ENCODE measurements at regions not wholly inside any gene's neighbourhood (a gene's known extent, or its start where the extent isn't known, plus 50 kb on each side); places are given as distances from the start of the nearest gene placed in this dataset.

DNA sequence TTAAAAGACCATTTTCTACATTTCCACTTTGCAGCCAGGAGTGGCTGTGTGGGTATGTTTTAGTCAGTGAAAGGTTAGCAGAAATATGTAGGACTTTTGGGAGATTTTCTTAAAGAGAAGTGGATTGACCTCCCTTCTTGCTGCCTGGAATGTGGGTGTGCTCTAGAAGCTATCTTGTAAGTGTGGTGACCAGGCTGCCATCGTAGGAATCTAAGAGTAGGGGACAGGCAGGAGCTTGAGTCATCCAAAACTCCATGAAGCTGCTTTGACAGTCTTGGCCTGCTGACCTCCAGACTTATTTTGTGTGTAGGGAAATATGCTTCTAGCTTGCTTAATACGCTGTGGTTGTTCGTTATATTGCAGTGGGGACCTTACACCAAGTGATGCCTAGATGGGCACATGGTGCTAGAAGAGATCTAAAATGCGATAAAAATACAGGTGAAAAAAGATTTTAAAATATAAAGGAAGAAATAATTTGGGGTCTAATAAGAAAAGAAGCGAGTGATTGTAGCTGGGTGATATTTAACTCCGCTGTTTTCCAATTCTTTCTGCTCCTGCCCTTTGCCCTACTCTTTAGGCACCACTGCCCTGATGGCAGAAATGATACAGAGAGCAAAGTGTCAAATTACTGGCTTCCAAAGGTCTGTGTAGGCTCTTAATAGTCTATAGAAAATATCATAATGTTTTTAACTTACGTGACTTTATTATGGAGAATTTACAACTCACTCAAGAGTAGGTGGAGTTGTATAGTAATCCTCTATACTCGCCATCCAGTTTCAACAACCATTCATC, 298.2 kb upstream of the ZNF608 start:
- in situ Hi-C loops (cut with MboI; ENCODE audit: low sequenced_read_pairs, unreplicated experiment): no loop called here
- DNase-seq (ENCODE audit: low spot score): no peak
- TF ChIP-seq CTCF (IDR thresholded peaks at IDR 0.05; ENCODE audit: borderline replicate concordance, control extremely low read depth, extremely low read depth, insufficient read depth, missing control alignments): no peak

DNA sequence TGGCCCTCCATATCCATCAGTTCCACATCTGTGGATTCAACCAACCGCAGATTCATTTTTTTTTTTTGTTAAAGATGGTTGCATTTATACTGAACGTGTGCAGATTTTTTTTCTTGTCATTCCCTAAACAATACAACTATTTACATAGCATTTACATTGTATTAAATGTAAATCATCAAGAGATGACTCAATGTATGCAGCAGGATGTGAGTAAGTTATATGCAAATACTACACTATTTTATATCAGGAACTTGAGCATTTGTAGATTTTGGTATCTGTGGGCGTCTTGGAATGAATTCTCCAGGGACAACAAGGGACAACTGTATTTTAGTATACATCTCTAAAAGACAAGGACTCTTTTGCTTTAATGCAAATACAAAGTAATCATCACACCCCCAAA, 299.2 kb upstream of the ZNF608 start:
- in situ Hi-C loops (cut with MboI; ENCODE audit: low sequenced_read_pairs, unreplicated experiment): no loop called here
- no peak for DNase-seq (ENCODE audit: low spot score)
- no peak for TF ChIP-seq CTCF (IDR thresholded peaks at IDR 0.05; ENCODE audit: borderline replicate concordance, control extremely low read depth, extremely low read depth, insufficient read depth, missing control alignments)

DNA sequence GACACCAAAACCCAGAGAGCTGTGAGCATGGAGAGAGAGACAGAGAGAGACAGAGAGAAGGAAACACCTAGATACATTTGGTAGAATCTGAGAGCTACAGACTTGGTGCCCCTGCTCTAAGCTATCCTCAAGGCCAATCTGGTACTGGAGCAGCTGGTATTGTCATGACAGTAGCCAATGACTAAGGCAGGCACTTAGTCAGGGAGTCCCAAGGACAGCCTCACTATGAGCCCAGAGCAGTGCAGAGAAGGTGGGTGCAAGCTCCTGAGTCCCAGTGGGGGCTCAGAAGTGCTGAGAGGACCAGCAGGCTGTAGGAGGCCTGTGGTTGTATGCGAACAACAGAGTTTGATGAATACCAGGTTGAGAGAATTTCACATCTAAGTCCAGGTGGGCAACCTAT, 300.4 kb upstream of the ZNF608 start:
- no peak for DNase-seq (ENCODE audit: low spot score)
- TF ChIP-seq CTCF (IDR thresholded peaks at IDR 0.05; ENCODE audit: borderline replicate concordance, control extremely low read depth, extremely low read depth, insufficient read depth, missing control alignments): no peak
- in situ Hi-C loops (cut with MboI; ENCODE audit: low sequenced_read_pairs, unreplicated experiment): no loop called here

- in situ Hi-C loops (cut with MboI; ENCODE audit: low sequenced_read_pairs, unreplicated experiment): no loop called here
- no peak for DNase-seq (ENCODE audit: low spot score)
- TF ChIP-seq CTCF (IDR thresholded peaks at IDR 0.05; ENCODE audit: borderline replicate concordance, control extremely low read depth, extremely low read depth, insufficient read depth, missing control alignments): no peak
These were observed 301.4 kb upstream of the ZNF608 start for GRCh38 chr5:125047871-125048270.

DNA sequence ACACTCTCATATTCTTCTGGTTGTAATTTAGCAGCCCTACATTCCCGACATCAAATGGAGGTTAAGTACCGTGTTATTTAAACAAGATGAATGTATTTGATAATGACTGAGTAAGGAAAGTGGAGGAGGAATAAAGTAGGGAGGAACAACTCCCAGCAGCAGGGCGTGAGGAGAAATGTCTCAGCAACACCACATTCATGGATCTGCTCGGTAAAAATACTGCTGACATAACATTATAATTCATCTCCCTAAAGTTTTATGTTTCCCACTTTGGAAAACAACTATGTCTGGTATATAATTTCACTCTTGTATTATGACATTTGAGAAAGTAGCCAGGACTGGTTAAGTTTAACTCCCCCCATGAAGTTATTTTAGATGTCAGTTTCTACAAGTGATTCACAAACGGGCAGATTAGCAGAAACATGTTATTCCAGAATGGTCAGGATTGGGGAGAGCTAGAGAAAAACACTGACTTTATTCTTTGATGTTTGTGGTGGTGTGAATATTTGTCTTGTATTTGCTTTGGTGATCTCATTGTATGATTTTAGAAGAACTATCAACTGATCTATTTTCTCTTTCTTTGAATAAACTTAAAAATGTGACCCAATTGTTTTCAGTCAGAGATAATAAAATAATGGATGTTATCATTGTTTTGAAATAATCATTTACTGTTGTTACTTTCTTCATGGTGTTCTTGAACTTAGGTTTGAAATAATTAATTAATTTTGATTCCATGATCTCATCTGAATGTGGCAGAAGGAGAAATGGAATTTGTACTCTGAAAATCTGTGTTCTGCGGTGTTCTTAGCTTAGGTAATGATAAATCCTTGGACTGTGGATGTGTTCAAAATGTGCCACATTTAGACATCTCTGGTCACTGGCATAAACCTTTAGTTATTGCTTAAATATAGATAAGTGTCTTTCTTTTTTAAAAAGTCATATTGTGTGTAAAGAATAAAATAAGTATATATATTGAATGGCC, 303.6 kb upstream of the ZNF608 start:
- no peak for DNase-seq (ENCODE audit: low spot score)
- in situ Hi-C loops (cut with MboI; ENCODE audit: low sequenced_read_pairs, unreplicated experiment): no loop called here
- TF ChIP-seq CTCF (IDR thresholded peaks at IDR 0.05; ENCODE audit: borderline replicate concordance, control extremely low read depth, extremely low read depth, insufficient read depth, missing control alignments): no peak

- TF ChIP-seq CTCF (IDR thresholded peaks at IDR 0.05; ENCODE audit: borderline replicate concordance, control extremely low read depth, extremely low read depth, insufficient read depth, missing control alignments): no peak
- no peak for DNase-seq (ENCODE audit: low spot score)
- in situ Hi-C loops (cut with MboI; ENCODE audit: low sequenced_read_pairs, unreplicated experiment): no loop called here
These were observed 304.5 kb upstream of the ZNF608 start for GRCh38 chr5:125050926-125051325.

Measured in GM13976 (cell line).